ENCODE measurements at regions not wholly inside any gene's neighbourhood (a gene's known extent, or its start where the extent isn't known, plus 50 kb on each side); places are given as distances from the start of the nearest gene placed in this dataset.
"Not testable (repeated sequence)": the region's sequence is repeated elsewhere in the genome, so short reads cannot be mapped to it uniquely, and the experiment has no call there.

DNA sequence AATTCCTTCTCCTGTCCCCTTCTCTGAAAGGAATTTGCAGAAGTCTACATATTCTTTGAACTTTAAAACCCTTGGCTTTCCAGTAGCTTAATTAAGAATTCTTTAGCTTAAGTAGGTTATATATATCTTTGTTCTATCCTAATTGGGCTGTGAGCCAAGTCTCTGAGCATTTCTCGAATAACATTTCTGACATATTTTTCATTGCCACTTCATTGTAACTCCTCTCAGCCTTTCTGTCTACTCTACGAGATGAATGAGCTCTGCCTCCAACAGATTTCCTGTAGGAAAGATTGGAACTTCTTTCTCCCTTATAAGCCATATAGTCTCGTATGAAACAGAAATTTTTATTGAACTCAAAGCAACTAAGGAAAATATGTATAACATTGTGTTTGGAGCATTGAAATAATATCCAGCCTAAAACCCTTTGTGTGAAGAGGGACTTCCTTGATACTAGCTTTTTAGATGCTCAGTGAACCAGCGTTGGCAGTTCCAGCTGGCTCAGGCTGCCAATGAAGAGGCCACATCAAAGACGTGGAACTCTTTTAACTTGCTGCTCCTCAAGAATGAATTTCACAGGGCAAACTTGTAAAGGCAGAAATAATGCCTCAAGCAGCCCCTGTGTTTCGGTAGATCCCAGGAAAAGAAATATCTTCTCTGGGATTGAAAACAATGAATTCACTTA, 87.7 kb upstream of the NOX3 start:
- no peaks in the 10 kb centered on the region for H3K27me3 ChIP-seq
- no peaks in the 10 kb centered on the region for H3K36me3 ChIP-seq
- no peak for DNase-seq
- no peaks in the 10 kb centered on the region for H3K9me3 ChIP-seq
- H3K4me3 ChIP-seq (ENCODE audit: low read depth, low read length) = no peak overlapping the region
- TF ChIP-seq, protein P1, sequence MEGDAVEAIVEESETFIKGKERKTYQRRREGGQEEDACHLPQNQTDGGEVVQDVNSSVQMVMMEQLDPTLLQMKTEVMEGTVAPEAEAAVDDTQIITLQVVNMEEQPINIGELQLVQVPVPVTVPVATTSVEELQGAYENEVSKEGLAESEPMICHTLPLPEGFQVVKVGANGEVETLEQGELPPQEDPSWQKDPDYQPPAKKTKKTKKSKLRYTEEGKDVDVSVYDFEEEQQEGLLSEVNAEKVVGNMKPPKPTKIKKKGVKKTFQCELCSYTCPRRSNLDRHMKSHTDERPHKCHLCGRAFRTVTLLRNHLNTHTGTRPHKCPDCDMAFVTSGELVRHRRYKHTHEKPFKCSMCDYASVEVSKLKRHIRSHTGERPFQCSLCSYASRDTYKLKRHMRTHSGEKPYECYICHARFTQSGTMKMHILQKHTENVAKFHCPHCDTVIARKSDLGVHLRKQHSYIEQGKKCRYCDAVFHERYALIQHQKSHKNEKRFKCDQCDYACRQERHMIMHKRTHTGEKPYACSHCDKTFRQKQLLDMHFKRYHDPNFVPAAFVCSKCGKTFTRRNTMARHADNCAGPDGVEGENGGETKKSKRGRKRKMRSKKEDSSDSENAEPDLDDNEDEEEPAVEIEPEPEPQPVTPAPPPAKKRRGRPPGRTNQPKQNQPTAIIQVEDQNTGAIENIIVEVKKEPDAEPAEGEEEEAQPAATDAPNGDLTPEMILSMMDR (IDR thresholded peaks at IDR 0.05; ENCODE audit: low read depth, low read length) = no peak
- peaks cover 4% of the 10 kb centered on the region for H3K4me1 ChIP-seq

DNA sequence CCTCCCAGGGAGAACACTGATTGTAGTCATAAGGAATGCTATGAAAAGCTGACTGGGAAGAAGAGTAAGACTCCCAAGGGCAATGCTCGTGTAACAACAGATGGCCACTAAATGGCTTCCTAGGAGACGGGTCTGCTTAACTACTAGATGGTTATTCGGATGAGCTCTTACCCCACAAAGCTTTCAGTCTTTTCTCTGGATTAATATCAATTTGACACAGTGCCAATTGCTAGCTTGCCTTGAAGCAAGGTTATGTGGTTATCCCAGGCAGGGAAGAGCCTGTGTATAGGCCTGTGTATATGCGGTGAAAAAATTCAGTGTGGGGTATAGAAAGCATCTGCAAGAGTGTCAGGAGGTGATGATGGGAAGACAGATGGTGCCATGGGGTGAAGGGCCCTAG, 86.4 kb upstream of the NOX3 start:
- Histone ChIP-seq H3K36me3 (no peaks in the 10 kb centered on the region), H3K4me3 (ENCODE audit: low read depth, low read length) (no peak overlapping the region), H3K27me3 (no peaks in the 10 kb centered on the region), H3K9me3 (no peaks in the 10 kb centered on the region), H3K4me1 (peaks cover 4% of the 10 kb centered on the region)
- TF ChIP-seq, protein P1 (IDR thresholded peaks at IDR 0.05; ENCODE audit: low read depth, low read length) = no peak
- peak; percentile 42 for DNase-seq

DNA sequence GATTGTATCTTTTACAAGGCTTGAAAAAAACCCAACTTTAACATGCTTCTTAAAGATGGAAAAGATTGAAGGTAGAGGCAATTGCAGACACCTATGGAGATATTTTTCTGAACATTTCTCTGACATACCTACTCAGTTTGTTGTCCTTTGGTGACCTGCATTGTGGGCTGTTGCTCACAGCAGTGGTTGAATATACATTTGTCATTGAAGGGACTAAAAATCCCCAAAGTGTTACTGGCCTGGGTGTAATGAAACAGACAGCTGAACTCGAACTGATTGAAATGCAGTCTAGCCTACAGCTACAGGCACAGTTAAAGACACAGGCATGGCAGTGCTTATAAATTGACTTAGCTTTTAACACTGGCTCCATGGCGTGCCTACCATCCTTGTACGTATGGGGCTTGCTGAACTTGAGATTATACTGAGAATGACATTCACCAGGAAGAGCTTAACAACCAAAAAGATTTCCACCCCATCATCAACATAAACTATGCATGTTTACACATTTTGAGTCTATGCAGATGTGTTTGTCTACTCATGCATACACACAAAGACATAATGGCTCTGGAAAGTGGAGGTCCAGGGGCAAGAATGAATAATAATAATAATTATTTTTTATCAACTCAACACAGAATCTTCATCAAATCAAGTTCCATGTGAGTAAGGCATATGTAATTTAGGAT, 83.2 kb upstream of the NOX3 start:
- TF ChIP-seq, protein P1 (IDR thresholded peaks at IDR 0.05; ENCODE audit: low read depth, low read length) = no peak
- H3K4me3 ChIP-seq (ENCODE audit: low read depth, low read length) = no peak overlapping the region
- DNase-seq = no peak
- no peaks in the 10 kb centered on the region for H3K27me3 ChIP-seq
- no peaks in the 10 kb centered on the region for H3K9me3 ChIP-seq
- peaks cover 4% of the 10 kb centered on the region for H3K4me1 ChIP-seq
- no peaks in the 10 kb centered on the region for H3K36me3 ChIP-seq

DNA sequence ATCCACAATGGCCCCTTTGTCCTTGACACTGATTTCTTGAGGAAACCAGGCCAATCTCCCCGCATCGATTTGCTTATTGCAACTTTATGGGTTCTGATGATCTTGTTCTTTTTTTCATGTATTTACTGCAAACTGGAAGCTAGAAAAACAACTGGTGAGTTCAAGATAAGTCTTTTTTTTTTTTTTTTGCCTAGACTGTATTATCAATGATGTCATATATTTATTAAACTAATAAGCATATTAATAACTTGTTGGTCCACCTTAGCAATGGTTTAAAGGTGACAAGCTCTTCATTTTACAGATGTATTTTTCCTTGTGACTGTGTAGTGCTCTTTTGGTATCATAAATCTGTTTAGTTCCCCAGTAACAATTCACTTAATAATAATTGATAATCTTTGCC, 79.0 kb upstream of the NOX3 start:
- no peak overlapping the region for H3K4me3 ChIP-seq (ENCODE audit: low read depth, low read length)
- no peaks in the 10 kb centered on the region for H3K36me3 ChIP-seq
- TF ChIP-seq, protein P1 (IDR thresholded peaks at IDR 0.05; ENCODE audit: low read depth, low read length) = no peak
- H3K4me1 ChIP-seq = no peaks in the 10 kb centered on the region
- no peaks in the 10 kb centered on the region for H3K27me3 ChIP-seq
- no peak for DNase-seq
- no peaks in the 10 kb centered on the region for H3K9me3 ChIP-seq

DNA sequence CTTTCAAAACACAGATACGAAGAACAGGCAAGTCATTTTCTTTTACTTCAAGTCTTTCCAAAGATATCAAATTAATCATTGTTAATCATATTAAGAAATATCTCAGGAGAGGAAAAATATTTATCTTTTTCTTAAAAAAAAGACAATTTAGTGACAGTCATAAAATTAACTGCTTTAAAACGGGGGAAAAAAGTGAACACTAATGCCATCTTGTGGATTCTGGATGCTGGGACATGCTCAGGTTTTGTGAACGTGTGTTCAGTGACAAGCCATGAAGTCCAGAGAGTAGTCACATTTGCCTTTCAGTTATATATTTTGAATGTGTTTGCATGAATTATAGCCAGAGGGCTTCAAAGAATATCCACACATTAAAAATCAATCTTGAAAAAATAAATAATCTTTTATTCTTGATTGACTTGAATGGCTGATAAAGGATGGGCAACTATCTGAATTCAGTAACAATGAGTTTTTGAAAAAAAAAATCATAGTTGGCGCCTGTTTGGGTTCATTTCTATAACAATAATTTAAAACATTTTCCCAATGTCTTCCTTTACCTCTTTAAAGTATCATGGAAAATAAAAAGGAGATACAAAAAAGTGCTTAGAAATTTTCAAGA, 74.7 kb upstream of the NOX3 start:
- DNase-seq = peak; percentile 28
- no peaks in the 10 kb centered on the region for H3K27me3 ChIP-seq
- H3K4me3 ChIP-seq (ENCODE audit: low read depth, low read length) = no peak overlapping the region
- H3K9me3 ChIP-seq = no peaks in the 10 kb centered on the region
- H3K36me3 ChIP-seq = no peaks in the 10 kb centered on the region
- H3K4me1 ChIP-seq = peaks cover 6% of the 10 kb centered on the region; the same call in 1 of the 2 replicates
- TF ChIP-seq, protein P1 (IDR thresholded peaks at IDR 0.05; ENCODE audit: low read depth, low read length) = peak; percentile 82

DNA sequence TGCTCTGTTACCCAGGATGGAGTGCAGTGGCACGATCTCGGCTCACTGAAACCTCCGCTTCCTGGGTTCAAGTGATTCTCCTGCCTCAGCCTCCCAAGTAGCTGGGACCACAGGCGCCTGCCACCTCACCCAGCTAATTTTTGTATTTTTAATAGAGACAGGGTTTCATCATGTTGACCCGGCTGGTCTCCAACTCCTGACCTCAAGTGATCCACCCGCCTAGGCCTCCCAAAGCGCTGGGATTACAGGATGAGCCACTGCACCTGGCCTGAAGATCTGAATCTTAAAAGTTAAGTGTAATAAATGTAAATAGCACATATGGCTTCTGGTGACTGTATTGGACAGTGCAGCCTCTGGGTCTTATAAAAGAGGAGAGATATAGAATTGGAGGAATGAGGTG, 74.2 kb upstream of the NOX3 start:
- H3K27me3 ChIP-seq; H3K36me3 ChIP-seq; H3K4me3 ChIP-seq (ENCODE audit: low read depth, low read length); H3K4me1 ChIP-seq; H3K9me3 ChIP-seq: not testable (repeated sequence)
- peak; percentile 8 for DNase-seq

All from BE2C (cell line).